Chondrocyte (in vitro differentiated cells): ENCODE measurements at regions not wholly inside any gene's neighbourhood (a gene's known extent, or its start where the extent isn't known, plus 50 kb on each side); places are given as distances from the start of the nearest gene placed in this dataset.

Source experiments
- DNase-seq: peaks from one replicate; pipeline ENCODE4 v3.0.0; 2021; ENCODE audit warnings: mixed read lengths, low spot score
- H3K27ac Mint-ChIP-seq: one replicate; pipeline ENCODE4 v1.8.0; 2021; ENCODE audit warnings: mild to moderate bottlenecking, moderate library complexity, mixed read lengths; ENCODE audit not compliant: unreplicated experiment
- H3K27me3 Mint-ChIP-seq: 2 replicates; pipeline ENCODE4 v1.8.0; 2021; ENCODE audit warnings: low read depth, mixed read lengths
- H3K36me3 Mint-ChIP-seq: 2 replicates; pipeline ENCODE4 v1.8.0; 2021; ENCODE audit warnings: low read depth, mixed read lengths
- H3K4me1 Mint-ChIP-seq: 2 replicates; pipeline ENCODE4 v1.8.0; 2021; ENCODE audit warnings: low read depth, mild to moderate bottlenecking, mixed read lengths
- H3K4me3 Mint-ChIP-seq: one replicate; pipeline ENCODE4 v1.8.0; 2021; ENCODE audit warnings: mild to moderate bottlenecking, moderate library complexity, mixed read lengths; ENCODE audit not compliant: unreplicated experiment
- H3K9me3 Mint-ChIP-seq: 2 replicates; pipeline ENCODE4 v1.8.0; 2021; ENCODE audit warnings: low read depth, mixed read lengths
- CTCF ChIP-seq: fragments of 200-600 bp; sonication (generic); IDR thresholded peaks from 2 replicates; pipeline ENCODE4 v1.5.0; 2021; ENCODE audit warnings: antibody characterized with exemption, mild to moderate bottlenecking, moderate library complexity

GRCh38 chr20:48186447-48186846 lies 401.2 kb upstream of the SULF2 start:
- peaks cover 51% of the 10 kb centered on the region for H3K4me1 Mint-ChIP-seq
- H3K4me3 Mint-ChIP-seq: no peak overlapping the region
- peak overlapping the region; percentile 77 for H3K27ac Mint-ChIP-seq
- TF ChIP-seq CTCF: no peak
- H3K9me3 Mint-ChIP-seq: peaks cover 3% of the 10 kb centered on the region
- no peak for DNase-seq
- no peaks in the 10 kb centered on the region for H3K36me3 Mint-ChIP-seq
- H3K27me3 Mint-ChIP-seq: peaks cover 5% of the 10 kb centered on the region

GRCh38 chr20:48184229-48184628 lies 398.9 kb upstream of the SULF2 start:
- Mint-ChIP-seq H3K4me1 (peaks cover 67% of the 10 kb centered on the region), H3K27me3 (no peaks in the 10 kb centered on the region), H3K36me3 (no peaks in the 10 kb centered on the region), H3K4me3 (no peak overlapping the region), H3K9me3 (peaks cover 3% of the 10 kb centered on the region), H3K27ac (no peak overlapping the region)
- no peak for TF ChIP-seq CTCF
- no peak for DNase-seq

DNA sequence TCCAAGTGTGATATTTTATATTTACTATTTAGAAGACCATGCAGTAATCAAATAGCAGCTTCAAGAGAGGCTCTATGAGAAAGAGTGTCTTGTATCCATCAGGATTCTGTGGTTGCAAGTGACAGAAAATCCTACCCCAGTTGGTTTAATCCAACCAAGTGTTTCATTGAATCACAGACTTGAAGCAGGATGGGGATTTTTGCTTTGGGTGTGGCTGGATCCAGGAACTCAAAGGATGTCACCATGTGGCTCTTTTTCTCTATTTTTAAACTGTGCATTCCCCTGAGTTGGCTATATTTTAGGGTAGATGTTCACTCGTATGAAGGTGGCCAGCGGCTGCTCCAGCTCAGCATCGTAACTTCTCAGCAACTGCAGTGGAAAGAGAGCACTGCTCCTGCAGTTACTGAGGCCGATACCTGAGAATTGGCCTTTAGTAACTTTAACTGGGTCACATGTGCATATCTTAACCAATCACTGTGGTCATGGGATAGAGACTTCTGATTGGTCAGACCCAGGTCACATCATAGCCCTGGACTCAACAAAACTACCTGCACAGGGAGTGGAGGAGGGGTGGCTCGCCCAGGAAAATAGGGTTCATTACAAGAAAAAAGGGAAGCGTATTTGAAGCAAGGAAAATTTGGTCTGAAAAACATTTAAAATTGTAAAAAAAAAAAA lies 396.1 kb upstream of the SULF2 start:
- Mint-ChIP-seq H3K27me3 (peaks cover 3% of the 10 kb centered on the region), H3K4me1 (peaks cover 45% of the 10 kb centered on the region), H3K9me3 (no peaks in the 10 kb centered on the region), H3K4me3 (no peak overlapping the region), H3K27ac (peak overlapping the region; percentile 79), H3K36me3 (no peaks in the 10 kb centered on the region)
- no peak for TF ChIP-seq CTCF
- DNase-seq: no peak

DNA sequence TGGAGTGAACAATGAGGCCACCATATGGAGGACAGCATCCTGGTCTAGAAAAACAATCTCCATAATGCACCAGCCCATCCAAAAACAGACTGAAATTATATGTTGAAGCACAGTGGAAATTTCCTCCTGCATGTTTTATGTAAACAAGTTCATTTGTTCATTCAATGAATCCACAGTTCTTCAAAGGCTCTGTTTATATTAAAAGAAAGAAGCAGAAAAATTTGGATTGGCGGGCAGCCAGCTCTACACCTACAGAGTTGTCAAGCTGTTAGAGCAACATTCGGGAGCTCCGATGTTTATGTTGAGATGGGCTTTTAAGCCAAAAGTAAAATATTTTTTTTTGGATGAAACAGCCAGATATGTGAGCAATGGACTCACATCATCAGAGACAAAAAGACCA lies 395.3 kb upstream of the SULF2 start:
- Mint-ChIP-seq H3K4me3 (no peak overlapping the region), H3K27me3 (peaks cover 3% of the 10 kb centered on the region), H3K9me3 (no peaks in the 10 kb centered on the region), H3K36me3 (no peaks in the 10 kb centered on the region), H3K4me1 (peaks cover 37% of the 10 kb centered on the region), H3K27ac (peak overlapping the region; percentile 79)
- DNase-seq: no peak
- TF ChIP-seq CTCF: no peak

GRCh38 chr20:48180024-48180423 lies 394.7 kb upstream of the SULF2 start:
- H3K4me3 Mint-ChIP-seq: no peak overlapping the region

More at GRCh38 chr20:48180024-48180423, 394.7 kb upstream of the SULF2 start:
- no peaks in the 10 kb centered on the region for H3K36me3 Mint-ChIP-seq
- H3K9me3 Mint-ChIP-seq: no peaks in the 10 kb centered on the region
- no peak for TF ChIP-seq CTCF
- H3K27me3 Mint-ChIP-seq: peaks cover 3% of the 10 kb centered on the region
- peaks cover 37% of the 10 kb centered on the region for H3K4me1 Mint-ChIP-seq
- peak overlapping the region; percentile 14 for H3K27ac Mint-ChIP-seq
- DNase-seq: no peak
